Vagina (tissue), 2 donors: ENCODE measurements at regions not wholly inside any gene's neighbourhood (a gene's known extent, or its start where the extent isn't known, plus 50 kb on each side); places are given as distances from the start of the nearest gene placed in this dataset.

ENCODE experiments used
- CTCF ChIP-seq, 3 experiments: fragments of 450-650 bp in 2 of 3; fragments of 200-600 bp in 1 of 3; sonication (generic) in 1 of 3; IDR thresholded peaks; one replicate each; pipeline ENCODE4 v1.5.1; 2017 to 2019; ENCODE audit warnings: antibody characterized with exemption in 3 of 3, mild to moderate bottlenecking in 2 of 3, moderate library complexity in 2 of 3
- POLR2A ChIP-seq, 2 donors: fragments of 450-650 bp; IDR thresholded peaks; one replicate each; pipeline ENCODE4 v1.6.1; 2017; ENCODE audit warnings: antibody characterized with exemption in 2 of 2, mild to moderate bottlenecking in 2 of 2, moderate library complexity in 2 of 2
- POLR2AphosphoS5 ChIP-seq, 2 donors: sonication (generic); formaldehyde crosslinking; IDR thresholded peaks; one replicate each; pipeline ENCODE4 v1.9.0; 2017; ENCODE audit warnings: antibody characterized with exemption in 2 of 2, mild to moderate bottlenecking in 2 of 2, low read depth in 1 of 2; ENCODE audit not compliant: insufficient read depth in 1 of 2

- no peak for TF ChIP-seq CTCF (IDR thresholded peaks at IDR 0.05)
- TF ChIP-seq POLR2A (IDR thresholded peaks at IDR 0.05): no peak
- TF ChIP-seq POLR2AphosphoS5 (IDR thresholded peaks at IDR 0.05; ENCODE audit: insufficient read depth in 1 of 2, low read depth in 1 of 2): no peak
These were observed 157.7 kb upstream of the TBX3 start for GRCh38 chr12:114841557-114842251.
